ENCODE measurements at regions not wholly inside any gene's neighbourhood (a gene's known extent, or its start where the extent isn't known, plus 50 kb on each side); places are given as distances from the start of the nearest gene placed in this dataset.

DNA sequence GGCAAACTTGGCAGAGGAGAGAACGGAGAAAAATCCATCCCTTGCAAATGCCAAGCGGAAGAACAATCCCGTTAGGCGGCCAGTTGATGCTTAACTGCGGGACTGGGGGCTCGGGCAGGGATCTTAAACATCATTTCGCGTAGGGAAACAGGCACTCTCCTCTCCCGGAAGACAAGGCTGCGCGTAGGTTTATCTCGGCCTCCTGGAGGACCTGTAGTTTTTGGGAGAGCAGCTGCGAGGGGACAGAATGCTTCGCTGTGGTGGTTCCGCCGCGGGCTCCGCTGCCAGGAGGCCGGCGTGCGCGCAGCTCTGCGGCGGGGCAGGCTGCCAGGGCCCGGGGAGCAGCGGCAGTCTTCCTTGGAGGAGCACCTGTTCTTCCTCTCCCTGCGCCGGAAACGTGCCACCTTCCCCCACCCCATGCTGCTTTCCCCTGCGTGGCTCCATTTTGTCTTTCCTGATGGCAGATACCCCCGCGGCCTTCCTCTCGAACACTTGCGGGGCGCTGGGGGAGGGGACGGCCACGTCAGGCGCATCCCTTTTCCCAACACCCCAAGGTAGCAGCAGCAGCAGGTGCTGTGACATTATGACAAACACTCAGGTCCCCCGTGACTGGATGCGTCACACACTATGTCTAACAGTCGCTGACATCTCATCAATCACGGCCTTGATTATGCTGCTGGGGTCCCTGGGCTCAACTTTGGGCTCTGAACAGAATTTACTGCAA is 230.7 kb upstream of the BTBD3 start:
- no peak for DNase-seq (ENCODE audit: extremely low read depth, insufficient read length)
- H3K36me3 ChIP-seq (ENCODE audit: control insufficient read depth, insufficient read depth, low read length), result no peaks in the 10 kb centered on the region
- TF ChIP-seq, protein P1, sequence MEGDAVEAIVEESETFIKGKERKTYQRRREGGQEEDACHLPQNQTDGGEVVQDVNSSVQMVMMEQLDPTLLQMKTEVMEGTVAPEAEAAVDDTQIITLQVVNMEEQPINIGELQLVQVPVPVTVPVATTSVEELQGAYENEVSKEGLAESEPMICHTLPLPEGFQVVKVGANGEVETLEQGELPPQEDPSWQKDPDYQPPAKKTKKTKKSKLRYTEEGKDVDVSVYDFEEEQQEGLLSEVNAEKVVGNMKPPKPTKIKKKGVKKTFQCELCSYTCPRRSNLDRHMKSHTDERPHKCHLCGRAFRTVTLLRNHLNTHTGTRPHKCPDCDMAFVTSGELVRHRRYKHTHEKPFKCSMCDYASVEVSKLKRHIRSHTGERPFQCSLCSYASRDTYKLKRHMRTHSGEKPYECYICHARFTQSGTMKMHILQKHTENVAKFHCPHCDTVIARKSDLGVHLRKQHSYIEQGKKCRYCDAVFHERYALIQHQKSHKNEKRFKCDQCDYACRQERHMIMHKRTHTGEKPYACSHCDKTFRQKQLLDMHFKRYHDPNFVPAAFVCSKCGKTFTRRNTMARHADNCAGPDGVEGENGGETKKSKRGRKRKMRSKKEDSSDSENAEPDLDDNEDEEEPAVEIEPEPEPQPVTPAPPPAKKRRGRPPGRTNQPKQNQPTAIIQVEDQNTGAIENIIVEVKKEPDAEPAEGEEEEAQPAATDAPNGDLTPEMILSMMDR (IDR thresholded peaks at IDR 0.05; ENCODE audit: insufficient read depth, low read length, poor library complexity, severe bottlenecking), result no peak
- no peak overlapping the region for H3K4me3 ChIP-seq (replicated peaks; ENCODE audit: low read depth, low read length)
- H3K27me3 ChIP-seq (replicated peaks; ENCODE audit: control insufficient read depth, insufficient read depth, low read length), result no peaks in the 10 kb centered on the region

DNA sequence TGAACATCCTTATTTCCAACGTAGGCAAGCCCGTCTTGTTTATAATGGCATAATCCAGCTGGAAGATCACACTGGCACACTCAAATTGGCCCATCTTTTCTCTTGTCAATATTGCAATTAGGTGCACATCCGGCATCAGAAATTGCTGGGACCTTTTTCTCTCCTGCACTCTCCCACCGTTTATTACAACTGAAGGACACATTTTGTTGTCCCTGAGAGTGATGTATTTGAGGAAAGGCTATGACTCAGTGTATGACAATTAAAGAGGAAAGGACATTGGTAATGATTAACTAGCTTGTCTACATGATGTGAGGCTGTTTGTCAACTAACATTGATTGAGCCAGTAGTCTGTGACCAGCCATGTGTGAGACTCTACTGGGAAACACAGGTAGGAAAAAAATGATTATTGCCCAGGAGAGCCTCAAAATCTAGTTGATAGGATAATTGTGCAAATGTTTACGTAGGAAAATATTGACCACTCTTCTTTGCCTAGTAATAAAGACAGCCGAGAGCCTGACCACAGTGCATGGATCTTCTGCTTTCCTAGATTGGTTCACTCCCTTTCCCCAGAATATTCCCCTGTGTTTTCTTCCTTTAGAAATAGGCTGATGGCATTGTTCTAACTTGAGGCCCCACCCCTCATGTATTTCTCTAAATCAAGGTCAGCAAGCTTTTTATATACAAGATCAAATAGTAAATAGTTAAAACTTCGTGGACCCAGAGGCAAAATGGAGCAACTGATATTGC is 230.0 kb upstream of the BTBD3 start:
- TF ChIP-seq, protein P1 (IDR thresholded peaks at IDR 0.05; ENCODE audit: insufficient read depth, low read length, poor library complexity, severe bottlenecking), result no peak
- no peaks in the 10 kb centered on the region for H3K27me3 ChIP-seq (replicated peaks; ENCODE audit: control insufficient read depth, insufficient read depth, low read length)

DNA sequence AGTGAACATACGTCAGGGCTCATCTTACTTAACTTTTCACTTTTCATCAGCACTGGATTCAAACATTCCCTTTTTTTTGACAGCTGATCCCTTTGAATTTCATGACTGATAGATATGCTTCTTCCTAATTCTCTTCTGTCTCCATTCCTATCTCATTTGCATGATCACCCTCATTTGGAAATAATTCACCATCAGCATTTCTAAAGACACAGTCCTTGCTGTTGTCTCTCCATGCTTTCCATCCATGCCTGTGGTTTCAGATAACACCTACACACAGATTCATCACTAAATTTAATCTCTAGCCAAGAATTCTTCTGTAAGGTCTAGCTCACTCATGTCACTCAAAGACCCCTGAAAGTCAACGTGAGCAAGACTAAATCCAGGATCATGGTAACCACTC is 228.4 kb upstream of the BTBD3 start:
- Histone ChIP-seq H3K36me3 (ENCODE audit: control insufficient read depth, insufficient read depth, low read length) (no peaks in the 10 kb centered on the region), H3K4me3 (replicated peaks; ENCODE audit: low read depth, low read length) (no peak overlapping the region), H3K27me3 (replicated peaks; ENCODE audit: control insufficient read depth, insufficient read depth, low read length) (no peaks in the 10 kb centered on the region)
- TF ChIP-seq, protein P1 (IDR thresholded peaks at IDR 0.05; ENCODE audit: insufficient read depth, low read length, poor library complexity, severe bottlenecking), result no peak
- DNase-seq (ENCODE audit: extremely low read depth, insufficient read length), result no peak

More for the DNA sequence above, 230.0 kb upstream of the BTBD3 start:
- no peaks in the 10 kb centered on the region for H3K36me3 ChIP-seq (ENCODE audit: control insufficient read depth, insufficient read depth, low read length)
- DNase-seq (ENCODE audit: extremely low read depth, insufficient read length), result no peak
- H3K4me3 ChIP-seq (replicated peaks; ENCODE audit: low read depth, low read length), result no peak overlapping the region

DNA sequence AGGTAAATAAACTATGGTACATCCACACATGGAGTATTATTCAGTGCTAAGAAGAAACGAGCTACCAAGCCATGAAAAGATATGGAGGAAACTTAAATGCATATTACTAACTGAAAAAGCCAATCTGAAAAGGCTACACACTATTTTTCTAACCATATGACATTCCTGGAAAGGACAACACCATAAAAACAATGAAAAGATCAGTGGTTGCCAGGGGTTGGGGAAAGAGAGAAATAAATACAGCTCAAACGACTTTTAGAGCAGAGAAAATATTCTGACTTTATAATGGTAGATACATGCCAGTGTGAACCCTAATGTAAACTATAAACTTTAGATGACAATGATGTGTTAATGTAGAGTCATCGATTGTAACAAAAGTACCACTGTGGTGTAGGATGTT is 225.9 kb upstream of the BTBD3 start:
- H3K4me3 ChIP-seq (replicated peaks; ENCODE audit: low read depth, low read length), result no peak overlapping the region
- DNase-seq (ENCODE audit: extremely low read depth, insufficient read length), result no peak
- H3K27me3 ChIP-seq (replicated peaks; ENCODE audit: control insufficient read depth, insufficient read depth, low read length), result no peaks in the 10 kb centered on the region
- TF ChIP-seq, protein P1 (IDR thresholded peaks at IDR 0.05; ENCODE audit: insufficient read depth, low read length, poor library complexity, severe bottlenecking), result no peak
- H3K36me3 ChIP-seq (ENCODE audit: control insufficient read depth, insufficient read depth, low read length), result no peaks in the 10 kb centered on the region

DNA sequence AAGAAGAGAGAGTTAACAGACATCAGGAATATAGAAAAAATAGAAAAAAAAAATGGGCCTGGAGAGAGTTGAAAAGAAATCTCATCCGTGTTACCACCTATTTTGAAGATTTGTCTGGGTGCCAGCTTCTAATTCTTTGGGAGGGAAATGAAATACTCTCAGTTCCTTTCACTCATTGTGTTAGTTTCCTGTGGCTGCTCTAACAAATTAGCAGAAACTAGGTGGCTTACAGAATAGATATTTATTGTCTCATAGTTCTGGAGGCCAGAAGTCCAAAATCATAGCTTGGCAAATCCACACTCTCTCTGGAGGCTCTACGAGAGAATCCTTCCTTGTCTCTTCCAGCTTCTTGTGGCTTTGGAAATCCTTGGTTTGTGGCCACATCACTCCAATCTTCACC is 225.1 kb upstream of the BTBD3 start:
- TF ChIP-seq, protein P1 (IDR thresholded peaks at IDR 0.05; ENCODE audit: insufficient read depth, low read length, poor library complexity, severe bottlenecking), result no peak

More for the DNA sequence above, 225.1 kb upstream of the BTBD3 start:
- Histone ChIP-seq H3K27me3 (replicated peaks; ENCODE audit: control insufficient read depth, insufficient read depth, low read length) (no peaks in the 10 kb centered on the region), H3K36me3 (ENCODE audit: control insufficient read depth, insufficient read depth, low read length) (no peaks in the 10 kb centered on the region), H3K4me3 (replicated peaks; ENCODE audit: low read depth, low read length) (no peak overlapping the region)
- DNase-seq (ENCODE audit: extremely low read depth, insufficient read length), result no peak
